ENCODE measurements at regions not wholly inside any gene's neighbourhood (a gene's known extent, or its start where the extent isn't known, plus 50 kb on each side); places are given as distances from the start of the nearest gene placed in this dataset.
"Not testable (repeated sequence)": the region's sequence is repeated elsewhere in the genome, so short reads cannot be mapped to it uniquely, and the experiment has no call there.

GRCh38 chr5:34447424-34447823 is 208.7 kb upstream of the RAI14 start:
- no peak for DNase-seq (ENCODE audit: low read depth)

GRCh38 chr5:34449639-34450038 is 206.5 kb upstream of the RAI14 start:
- no peak for DNase-seq (ENCODE audit: low read depth)

- DNase-seq (ENCODE audit: low read depth), result no peak
These were observed 205.8 kb upstream of the RAI14 start for GRCh38 chr5:34450338-34450737.

- DNase-seq (ENCODE audit: low read depth), result no peak
These were observed 203.8 kb upstream of the RAI14 start for GRCh38 chr5:34452170-34452828.

- DNase-seq (ENCODE audit: low read depth), result no peak
These were observed 201.0 kb upstream of the RAI14 start for GRCh38 chr5:34455098-34455497.

- no peak for DNase-seq (ENCODE audit: low read depth)
These were observed 196.2 kb upstream of the RAI14 start for GRCh38 chr5:34459908-34460307.

- no peak for DNase-seq (ENCODE audit: low read depth)
These were observed 195.6 kb upstream of the RAI14 start for GRCh38 chr5:34460496-34460895.

- DNase-seq (ENCODE audit: low read depth), result no peak
These were observed 191.3 kb upstream of the RAI14 start for GRCh38 chr5:34464829-34465228.

GRCh38 chr5:34465301-34465700 is 190.8 kb upstream of the RAI14 start:
- not testable (repeated sequence) for DNase-seq (ENCODE audit: low read depth)

- DNase-seq (ENCODE audit: low read depth), result not testable (repeated sequence)
These were observed 189.4 kb upstream of the RAI14 start for GRCh38 chr5:34466519-34467388.

GRCh38 chr5:34467436-34467835 is 188.7 kb upstream of the RAI14 start:
- DNase-seq (ENCODE audit: low read depth), result no peak

GRCh38 chr5:34467984-34468383 is 188.1 kb upstream of the RAI14 start:
- not testable (repeated sequence) for DNase-seq (ENCODE audit: low read depth)

GRCh38 chr5:34469971-34470370 is 186.2 kb upstream of the RAI14 start:
- DNase-seq (ENCODE audit: low read depth), result no peak

GRCh38 chr5:34474573-34475021 is 181.5 kb upstream of the RAI14 start:
- DNase-seq (ENCODE audit: low read depth), result no peak

GRCh38 chr5:34475249-34475966 is 180.7 kb upstream of the RAI14 start:
- no peak for DNase-seq (ENCODE audit: low read depth)

GRCh38 chr5:34476941-34477565 is 179.1 kb upstream of the RAI14 start:
- DNase-seq (ENCODE audit: low read depth), result no peak

- no peak for DNase-seq (ENCODE audit: low read depth)
These were observed 175.2 kb upstream of the RAI14 start for GRCh38 chr5:34480810-34481528.

GRCh38 chr5:34483442-34484033 is 172.6 kb upstream of the RAI14 start:
- DNase-seq (ENCODE audit: low read depth), result no peak

GRCh38 chr5:34484216-34484920 is 171.8 kb upstream of the RAI14 start:
- DNase-seq (ENCODE audit: low read depth), result no peak

- no peak for DNase-seq (ENCODE audit: low read depth)
These were observed 170.4 kb upstream of the RAI14 start for GRCh38 chr5:34485768-34486030.
